Liver (tissue), 8 donors: ENCODE measurements at regions not wholly inside any gene's neighbourhood (a gene's known extent, or its start where the extent isn't known, plus 50 kb on each side); places are given as distances from the start of the nearest gene placed in this dataset.

Experiments used
- DNase-seq: peaks from one replicate; pipeline ENCODE4 v3.0.0-alpha.2; 2017; ENCODE audit warnings: low spot score
- H3K27ac ChIP-seq, 2 donors: one replicate each; pipeline ENCODE4 v1.7.0; 2013; ENCODE audit warnings: inconsistent platforms in 2 of 2, low read length in 2 of 2, control low read depth in 1 of 2, low read depth in 1 of 2, mild to moderate bottlenecking in 1 of 2
- H3K27me3 ChIP-seq, 4 donors: one replicate each; pipeline versions ENCODE4 v1.6.1 to v1.7.0; 2013; ENCODE audit warnings: low read length in 3 of 4, inconsistent platforms in 1 of 4, mild to moderate bottlenecking in 1 of 4, moderate library complexity in 1 of 4; ENCODE audit not compliant: control insufficient read depth in 4 of 4, insufficient read depth in 4 of 4
- H3K36me3 ChIP-seq, 4 donors: one replicate each; pipeline versions ENCODE4 v1.6.1 to v1.7.0; 2013; ENCODE audit warnings: low read length in 3 of 4, mild to moderate bottlenecking in 3 of 4, low read depth in 1 of 4, moderate library complexity in 1 of 4; ENCODE audit not compliant: control insufficient read depth in 4 of 4, insufficient read depth in 3 of 4
- H3K4me1 ChIP-seq, 4 donors: one replicate each; pipeline versions ENCODE4 v1.6.1 to v1.7.0; 2013; ENCODE audit warnings: low read length in 3 of 4, mild to moderate bottlenecking in 3 of 4, moderate library complexity in 1 of 4; ENCODE audit not compliant: control insufficient read depth in 4 of 4, insufficient read depth in 4 of 4
- H3K4me3 ChIP-seq, 3 donors: one replicate each; pipeline versions ENCODE4 v1.6.1 to v1.7.0; 2013; ENCODE audit warnings: low read length in 3 of 3, control low read depth in 1 of 3, low read depth in 1 of 3, mild to moderate bottlenecking in 1 of 3
- H3K9ac ChIP-seq, 2 donors: one replicate each; pipeline ENCODE4 v1.7.0; 2013; ENCODE audit warnings: low read length in 2 of 2, mild to moderate bottlenecking in 2 of 2, moderate library complexity in 2 of 2, control low read depth in 1 of 2, low read depth in 1 of 2
- H3K9me3 ChIP-seq, 4 donors: one replicate each; pipeline versions ENCODE4 v1.6.1 to v1.7.0; 2013; ENCODE audit warnings: low read length in 3 of 4; ENCODE audit not compliant: control insufficient read depth in 4 of 4
- ATF3 ChIP-seq: IDR thresholded peaks from 2 replicates; pipeline ENCODE4 v1.6.1; 2016; ENCODE audit warnings: antibody characterized with exemption
- CTCF ChIP-seq: fragments of 150-350 bp; IDR thresholded peaks from 2 replicates; pipeline ENCODE4 v1.5.1; 2017; ENCODE audit warnings: improper control_type of control experiment, low read depth, low read length; ENCODE audit not compliant: missing input control
- FOXA1 ChIP-seq: IDR thresholded peaks from 2 replicates; pipeline ENCODE4 v1.6.1; 2016; ENCODE audit warnings: antibody characterized with exemption
- FOXA2 ChIP-seq: IDR thresholded peaks from 2 replicates; pipeline ENCODE4 v1.6.1; 2016; ENCODE audit warnings: antibody characterized with exemption
- GABPA ChIP-seq, 2 donors: IDR thresholded peaks in 1 of 2; conservative IDR thresholded peaks in 1 of 2; 2 replicates each; pipeline ENCODE4 v1.6.1; 2016; ENCODE audit warnings: antibody characterized with exemption in 2 of 2, mild to moderate bottlenecking in 1 of 2, moderate library complexity in 1 of 2
- HNF4G ChIP-seq: IDR thresholded peaks from 2 replicates; pipeline ENCODE4 v1.6.1; 2016; ENCODE audit warnings: antibody characterized with exemption
- JUND ChIP-seq, 2 donors: IDR thresholded peaks; 2 replicates each; pipeline ENCODE4 v1.6.1; 2016; ENCODE audit warnings: antibody characterized with exemption in 2 of 2
- NR2F2 ChIP-seq: IDR thresholded peaks from 2 replicates; pipeline ENCODE4 v1.6.1; 2016; ENCODE audit warnings: antibody characterized with exemption
- REST ChIP-seq: IDR thresholded peaks from 2 replicates; pipeline ENCODE4 v1.6.1; 2016; ENCODE audit warnings: antibody characterized with exemption, mild to moderate bottlenecking
- SP1 ChIP-seq: IDR thresholded peaks from 2 replicates; pipeline ENCODE4 v1.6.1; 2018; ENCODE audit warnings: antibody characterized with exemption, mild to moderate bottlenecking
- TAF1 ChIP-seq: conservative IDR thresholded peaks from 2 replicates; pipeline ENCODE4 v1.6.1; 2016; ENCODE audit warnings: antibody characterized with exemption, mild to moderate bottlenecking
- ZBTB33 ChIP-seq: IDR thresholded peaks from 2 replicates; pipeline ENCODE4 v1.6.1; 2016; ENCODE audit warnings: antibody characterized with exemption
- WGBS: extraction: QIAGEN DNeasy Blood & Tissue Kit; methylation state at CpG from one replicate; pipeline ENCODE4 v1.1.7; 2013; 5-methylcytosine and 5-hydroxymethylcytosine counted together
- donor health status: healthy.
- donor health status: healthy.
- donor health status: healthy.
- donor health status: healthy.
- donor health status: healthy.

GRCh38 chr1:209409780-209410179 is 173.7 kb upstream of the CAMK1G start:
- TF ChIP-seq HNF4G (no peak), ATF3 (no peak), NR2F2 (no peak), REST (no peak), CTCF (no peak), FOXA1 (no peak), GABPA (IDR thresholded peaks at IDR 0.05 in 1 of 2, conservative IDR thresholded peaks at IDR 0.05 in 1 of 2) (no peak)
- DNase-seq, result no peak
- peaks cover 0 to 8% (median 0%) of the 10 kb centered on the region in 4 donors for H3K27me3 ChIP-seq
- H3K36me3 ChIP-seq, result no peaks in the 10 kb centered on the region
- H3K9me3 ChIP-seq, result no peaks in the 10 kb centered on the region
- no peak overlapping the region for H3K4me3 ChIP-seq
- 75% methylated on average over 2 of the region's 2 CpGs for WGBS
- H3K4me1 ChIP-seq, result no peaks in the 10 kb centered on the region
- no peak overlapping the region for H3K27ac ChIP-seq
- no peak overlapping the region for H3K9ac ChIP-seq

GRCh38 chr1:209411491-209411929 is 172.0 kb upstream of the CAMK1G start:
- Histone ChIP-seq H3K4me3 (no peak overlapping the region), H3K27me3 (peaks cover 0 to 6% (median 0%) of the 10 kb centered on the region in 4 donors), H3K9ac (no peak overlapping the region), H3K4me1 (no peaks in the 10 kb centered on the region), H3K9me3 (no peaks in the 10 kb centered on the region), H3K36me3 (no peaks in the 10 kb centered on the region), H3K27ac (no peak overlapping the region)
- 44% methylated on average over 3 of the region's 3 CpGs for WGBS
- no peak for DNase-seq
- TF ChIP-seq SP1, result no peak
- TF ChIP-seq FOXA1, result no peak
- no peak for TF ChIP-seq HNF4G

GRCh38 chr1:209412036-209412435 is 171.5 kb upstream of the CAMK1G start:
- no peak overlapping the region for H3K27ac ChIP-seq
- DNase-seq, result no peak
- TF ChIP-seq ZBTB33 (no peak), GABPA (IDR thresholded peaks at IDR 0.05 in 1 of 2, conservative IDR thresholded peaks at IDR 0.05 in 1 of 2) (no peak), HNF4G (no peak), TAF1 (no peak), SP1 (no peak), JUND (IDR thresholded peaks at IDR 0.05) (no peak), NR2F2 (no peak), FOXA2 (no peak), FOXA1 (no peak)
- H3K9me3 ChIP-seq, result no peaks in the 10 kb centered on the region
- no peak overlapping the region for H3K9ac ChIP-seq
- H3K4me1 ChIP-seq, result no peaks in the 10 kb centered on the region
- peaks cover 0 to 6% (median 0%) of the 10 kb centered on the region in 4 donors for H3K27me3 ChIP-seq
- H3K4me3 ChIP-seq, result no peak overlapping the region
- no peaks in the 10 kb centered on the region for H3K36me3 ChIP-seq
